ENCODE measurements at regions not wholly inside any gene's neighbourhood (a gene's known extent, or its start where the extent isn't known, plus 50 kb on each side); places are given as distances from the start of the nearest gene placed in this dataset.

DNA sequence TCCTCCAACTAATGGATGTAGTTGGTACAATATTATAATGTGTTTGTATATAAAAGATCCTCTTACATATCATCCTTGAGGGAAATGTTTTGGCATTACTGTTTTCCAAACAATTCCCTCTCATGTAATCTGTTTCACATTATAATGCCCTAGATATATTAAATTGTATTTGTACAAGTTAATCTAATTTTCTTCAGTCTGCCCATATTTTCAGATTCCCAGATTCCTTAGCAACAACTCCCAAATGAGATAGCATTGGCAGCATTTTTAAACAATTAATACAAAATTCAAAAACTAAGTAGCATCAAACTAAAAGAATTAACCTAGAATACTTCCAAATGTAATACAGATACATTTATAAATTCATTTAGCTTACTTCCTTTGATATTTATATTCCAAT lies 860.2 kb downstream of the C12orf50 start:
- DNase-seq (ENCODE audit: low spot score), result no peak

DNA sequence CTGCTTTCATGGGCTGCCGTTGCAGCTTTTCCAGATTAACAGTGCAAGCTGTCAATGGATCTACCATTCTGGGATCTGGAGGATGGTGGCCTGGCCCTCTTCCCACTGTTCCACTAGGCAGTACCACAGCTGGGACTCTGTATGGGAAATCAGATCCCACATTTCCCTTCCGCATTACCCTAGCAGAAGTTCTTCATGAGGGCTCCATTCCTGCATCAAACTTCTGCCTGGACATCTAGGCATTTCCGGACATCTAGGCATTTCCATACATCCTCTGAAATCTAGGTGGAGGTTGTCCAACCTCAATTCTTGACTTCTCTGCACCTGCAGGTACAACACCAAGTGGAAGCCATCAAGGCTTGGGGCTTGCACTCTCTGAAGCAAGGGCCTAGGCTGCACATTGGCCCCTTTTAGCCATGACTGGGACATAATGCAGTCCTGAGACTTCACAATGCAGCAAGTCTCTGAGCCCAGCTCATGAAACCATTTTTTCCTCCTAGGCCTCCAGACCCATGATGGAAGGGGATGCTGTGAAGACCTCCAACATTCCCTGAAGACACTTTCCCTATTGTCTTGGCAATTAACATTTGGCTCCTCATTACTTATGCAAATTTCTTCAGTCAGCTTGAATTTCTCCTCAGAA lies 863.3 kb downstream of the C12orf50 start:
- no peak for DNase-seq (ENCODE audit: low spot score)

GRCh38 chr12:87163122-87163521 lies 866.1 kb downstream of the C12orf50 start:
- DNase-seq (ENCODE audit: low spot score), result no peak

DNA sequence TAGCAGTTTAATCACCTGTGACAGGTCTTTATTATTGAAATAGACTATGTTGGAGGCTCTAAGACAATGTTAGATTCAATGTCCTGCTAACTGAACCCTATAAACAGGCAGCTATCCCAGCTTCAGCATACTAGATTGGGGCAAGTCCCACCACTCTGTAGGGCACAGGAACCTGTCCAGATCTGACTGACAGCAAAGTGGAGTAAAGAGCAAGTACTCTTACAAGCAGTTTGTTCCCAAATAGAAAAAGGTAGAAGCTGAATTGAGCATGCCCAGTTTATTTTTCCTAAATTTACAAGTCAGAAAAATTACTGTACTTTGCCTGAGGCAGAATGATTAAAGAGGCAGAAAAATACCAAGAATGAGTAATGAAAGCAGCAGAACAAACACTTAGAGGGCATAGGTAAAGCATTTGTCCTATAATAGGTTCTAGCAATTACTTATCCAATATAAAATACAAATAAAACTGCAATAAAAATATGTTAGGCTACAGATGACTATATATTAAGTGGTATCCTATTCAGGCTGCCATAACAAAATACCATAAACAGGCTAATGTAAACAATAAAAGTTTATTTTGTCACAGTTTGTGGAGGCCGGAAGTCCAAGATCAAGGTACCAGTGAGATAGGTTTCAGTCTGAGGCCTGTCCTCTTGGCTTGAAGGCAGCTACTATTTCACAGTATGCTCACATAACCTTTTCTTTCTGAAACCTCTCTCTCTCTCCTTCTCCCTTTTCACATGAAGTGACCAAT lies 868.2 kb downstream of the C12orf50 start:
- no peak for DNase-seq (ENCODE audit: low spot score)

DNA sequence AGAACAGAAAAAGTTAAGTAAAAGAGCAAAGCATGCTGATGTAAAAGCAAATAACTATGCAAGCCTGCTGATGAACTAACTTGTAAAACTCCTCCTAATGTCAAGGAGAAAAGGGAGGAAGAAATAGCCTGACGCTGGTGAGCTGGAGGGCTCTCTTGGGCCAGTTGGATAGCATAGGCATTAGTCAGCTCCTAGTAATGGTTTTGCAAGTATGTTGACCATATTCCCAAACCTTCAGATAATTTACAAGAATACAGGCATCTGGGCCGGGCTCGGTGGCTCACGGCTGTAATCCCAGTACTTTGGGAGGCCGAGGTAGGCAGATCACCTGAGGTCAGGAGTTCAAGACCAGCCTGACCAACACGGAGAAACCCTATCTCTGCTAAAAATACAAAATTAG lies 871.4 kb downstream of the C12orf50 start:
- DNase-seq (ENCODE audit: low spot score), result no peak

DNA sequence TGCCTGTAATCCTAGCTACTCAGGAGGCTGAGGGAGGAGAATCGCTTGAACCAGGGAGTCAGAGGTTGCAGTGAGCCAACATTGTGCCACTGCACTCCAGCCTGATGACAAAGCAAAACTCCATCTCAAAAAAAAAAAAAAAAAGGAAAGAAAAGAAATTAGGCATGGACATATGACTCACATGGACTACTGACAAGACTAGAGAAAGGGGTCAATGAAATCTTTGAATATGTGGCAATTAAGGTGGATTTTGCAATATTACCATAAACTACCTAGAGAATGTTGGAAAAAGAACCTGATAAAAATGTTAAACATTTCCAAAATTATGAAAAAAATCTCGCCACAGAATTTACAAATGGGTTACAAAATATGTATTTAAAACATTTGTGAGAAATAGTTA lies 873.6 kb downstream of the C12orf50 start:
- DNase-seq (ENCODE audit: low spot score), result no peak

DNA sequence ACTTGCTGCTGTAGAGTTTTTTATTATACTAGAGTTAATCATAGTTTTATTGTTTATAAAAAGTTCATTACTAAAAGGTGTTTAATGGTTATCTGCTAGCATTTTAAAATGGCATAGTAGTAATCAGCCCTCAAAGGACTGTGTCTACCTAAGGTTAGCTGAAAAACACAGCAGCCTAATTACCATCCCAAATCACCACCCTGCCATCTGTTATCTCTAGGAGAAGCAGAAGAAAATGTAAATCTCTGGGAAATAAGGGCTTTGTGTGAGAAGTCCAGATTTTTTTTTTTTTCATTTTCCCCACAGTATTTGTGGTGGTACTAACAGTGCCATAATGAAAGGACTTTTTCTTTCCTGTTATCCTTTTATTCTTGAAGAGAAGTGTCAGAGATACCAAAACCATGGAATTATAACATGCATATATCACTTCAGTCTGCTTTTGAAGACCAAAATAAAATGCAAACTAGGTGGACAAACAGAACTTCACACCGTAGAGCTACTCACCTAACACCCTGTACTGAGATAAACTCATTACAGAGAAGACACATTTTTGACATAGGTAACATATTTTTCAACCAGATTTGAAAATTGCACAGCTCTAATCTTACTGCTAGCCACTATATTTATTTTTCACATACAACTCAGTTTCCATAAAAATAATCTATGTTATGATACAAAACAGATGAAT lies 876.2 kb downstream of the C12orf50 start:
- no peak for DNase-seq (ENCODE audit: low spot score)

DNA sequence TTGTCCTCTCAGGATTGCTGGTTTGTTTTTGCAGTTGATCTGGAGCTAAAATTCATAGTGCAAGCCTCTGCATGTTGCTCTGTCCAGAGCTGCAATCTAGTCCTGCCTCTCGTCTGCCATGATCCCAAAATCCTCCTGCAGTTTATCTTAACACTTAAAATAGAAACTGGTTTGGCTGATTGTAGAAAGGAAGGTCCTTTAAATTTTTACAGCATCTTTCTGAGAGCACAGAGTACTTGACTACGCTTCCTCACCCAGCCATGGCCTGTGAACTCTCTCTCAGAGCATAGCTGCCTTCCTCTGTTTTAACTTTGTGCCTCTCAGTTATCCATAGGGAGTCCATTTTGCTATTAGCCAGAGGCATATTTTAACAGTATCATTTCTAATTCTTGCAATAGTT lies 877.1 kb downstream of the C12orf50 start:
- DNase-seq (ENCODE audit: low spot score), result no peak

GRCh38 chr12:87150969-87151662 lies 878.1 kb downstream of the C12orf50 start:
- DNase-seq (ENCODE audit: low spot score), result no peak

GRCh38 chr12:87142342-87142741 lies 886.2 kb upstream of the MGAT4C start:
- no peak for DNase-seq (ENCODE audit: low spot score)

- DNase-seq (ENCODE audit: low spot score), result no peak
These were observed 884.9 kb upstream of the MGAT4C start for GRCh38 chr12:87141091-87141490.

- DNase-seq (ENCODE audit: low spot score), result no peak
These were observed 884.1 kb upstream of the MGAT4C start for GRCh38 chr12:87140262-87140661.

GRCh38 chr12:87137220-87137619 lies 881.0 kb upstream of the MGAT4C start:
- DNase-seq (ENCODE audit: low spot score), result no peak

- no peak for DNase-seq (ENCODE audit: low spot score)
These were observed 880.3 kb upstream of the MGAT4C start for GRCh38 chr12:87136330-87136976.

DNA sequence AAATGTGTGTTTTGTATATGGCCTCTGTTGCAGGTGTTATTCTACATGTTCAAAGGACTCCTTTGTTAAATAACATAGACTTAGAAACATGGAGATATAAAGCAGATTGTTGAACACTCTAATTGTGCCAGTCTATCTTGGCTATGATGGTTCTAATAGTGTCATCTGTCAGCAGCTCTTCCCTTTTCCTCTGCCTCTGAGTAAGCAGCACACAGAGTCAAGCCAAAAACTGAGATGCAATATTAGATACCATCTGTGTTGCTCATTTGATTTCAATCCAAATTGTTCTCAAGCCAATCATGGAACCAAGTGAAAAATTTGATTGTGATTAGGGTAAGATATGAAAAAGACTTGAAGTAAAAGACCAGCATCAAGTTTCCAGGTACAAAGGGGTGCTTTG lies 871.1 kb upstream of the MGAT4C start:
- no peak for DNase-seq (ENCODE audit: low spot score)

DNA sequence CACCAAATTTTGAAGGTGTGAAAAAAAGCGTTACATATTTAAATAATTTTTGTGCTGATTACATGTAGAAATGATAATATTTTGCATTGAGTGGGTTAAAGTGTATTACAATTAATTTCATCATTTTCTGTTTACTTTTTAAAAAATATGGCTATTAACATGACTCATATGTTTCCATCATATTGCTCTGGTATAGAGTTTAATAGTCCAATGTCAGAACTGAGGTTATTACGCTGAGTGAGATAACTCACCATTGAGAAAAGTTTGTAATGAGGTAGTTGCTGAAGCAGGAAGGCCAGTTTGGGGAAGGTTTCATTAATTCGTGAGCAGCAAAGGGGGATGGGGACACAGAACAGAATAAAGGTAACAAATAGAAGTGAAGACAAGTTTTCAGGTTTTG lies 865.7 kb upstream of the MGAT4C start:
- no peak for DNase-seq (ENCODE audit: low spot score)

DNA sequence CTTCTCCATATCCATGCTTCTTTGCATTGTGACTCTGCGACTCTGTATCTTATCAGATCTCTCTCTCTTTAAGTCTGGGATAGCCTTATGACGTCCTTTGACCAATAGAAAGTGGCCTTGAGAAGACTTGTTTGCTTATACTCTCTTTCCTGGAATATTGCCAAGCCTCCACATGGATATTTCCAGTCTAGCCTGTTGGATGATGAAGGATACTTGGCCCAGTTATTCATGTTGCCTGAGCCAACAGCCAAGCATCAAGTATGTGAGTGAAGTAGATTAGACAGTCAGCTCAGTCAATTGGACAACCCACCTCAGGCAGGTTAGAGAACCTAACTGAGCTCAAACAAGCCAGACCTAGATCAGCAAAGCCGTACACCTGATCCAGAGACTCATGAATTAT lies 864.2 kb upstream of the MGAT4C start:
- DNase-seq (ENCODE audit: low spot score), result no peak

GRCh38 chr12:87119713-87120112 lies 863.5 kb upstream of the MGAT4C start:
- DNase-seq (ENCODE audit: low spot score), result no peak

DNA sequence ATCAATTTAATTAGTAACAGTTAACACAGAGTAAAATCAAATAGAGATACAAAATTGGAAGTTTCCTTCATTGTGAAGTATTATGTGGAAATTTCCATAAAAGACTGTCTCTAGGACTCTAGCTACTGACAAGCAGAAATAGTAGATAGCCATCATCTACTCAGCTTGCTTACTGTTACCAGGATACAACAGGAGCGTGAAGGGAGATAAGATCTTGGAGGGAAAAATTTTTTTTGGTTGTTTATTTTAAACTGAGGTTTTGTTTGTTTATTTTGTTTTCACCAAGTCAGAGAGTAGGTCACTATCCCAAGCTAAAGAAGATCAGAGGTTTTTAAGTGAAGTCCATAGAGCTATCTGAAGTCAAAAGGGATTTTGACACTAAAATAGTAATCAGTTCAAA lies 861.3 kb upstream of the MGAT4C start:
- DNase-seq (ENCODE audit: low spot score), result peak; percentile 20

DNA sequence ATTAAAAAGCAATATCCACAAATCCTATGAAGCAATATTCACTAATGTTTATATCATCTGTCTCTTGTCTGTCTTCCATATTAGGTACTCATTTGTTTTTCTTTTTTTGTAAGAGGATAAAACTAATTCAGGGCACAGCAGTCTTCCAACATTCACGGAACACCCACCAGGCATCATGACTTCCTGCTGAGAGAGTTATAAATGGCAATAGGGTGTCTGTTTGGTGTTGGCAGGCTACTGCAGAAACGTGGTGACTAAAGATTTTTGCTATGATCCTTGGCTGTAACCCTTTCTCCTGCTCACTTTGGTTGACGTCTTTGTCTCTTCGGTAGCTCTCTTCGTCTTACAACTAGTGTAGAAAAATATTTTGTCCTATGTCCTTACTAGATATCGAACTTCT lies 860.6 kb upstream of the MGAT4C start:
- DNase-seq (ENCODE audit: low spot score), result no peak

DNA sequence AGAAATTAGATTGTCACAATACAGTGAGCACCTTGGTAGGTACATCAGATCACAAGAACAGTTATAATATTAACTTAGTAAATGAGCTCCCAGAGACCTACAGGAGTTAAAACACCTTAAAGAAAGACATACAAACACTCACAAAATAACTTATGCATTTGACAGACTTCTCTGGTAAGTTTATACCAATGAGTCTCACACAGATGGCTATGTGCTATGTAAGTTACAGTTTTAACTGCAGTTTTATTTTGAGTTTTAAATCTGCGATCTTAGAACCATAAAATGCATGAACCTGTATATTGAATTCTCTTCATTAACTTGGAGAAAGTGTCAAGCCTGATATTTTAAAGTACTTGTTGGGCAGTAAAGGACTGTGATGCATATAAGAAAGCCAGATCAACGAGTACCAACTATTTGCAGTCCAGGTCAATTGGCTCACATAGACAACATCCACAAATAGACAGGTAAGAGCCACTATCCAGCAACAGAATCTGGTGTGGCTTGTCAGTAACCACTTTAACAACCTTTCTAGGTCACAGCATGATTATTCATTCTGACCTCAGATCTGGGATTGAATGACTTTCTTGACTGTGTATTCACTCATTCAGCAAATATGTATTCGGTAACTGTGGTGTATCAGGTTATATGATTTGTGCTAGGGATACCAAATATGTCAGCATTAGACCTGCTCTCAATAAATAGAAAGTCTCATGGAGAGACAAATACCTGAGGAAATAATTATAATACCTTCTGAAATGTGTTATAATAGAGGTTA lies 856.6 kb upstream of the MGAT4C start:
- no peak for DNase-seq (ENCODE audit: low spot score)
